Body of pancreas (tissue), 4 donors: ENCODE measurements at regions not wholly inside any gene's neighbourhood (a gene's known extent, or its start where the extent isn't known, plus 50 kb on each side); places are given as distances from the start of the nearest gene placed in this dataset.

Experiments used
- POLR2A ChIP-seq, 3 donors: fragments of 450-650 bp; IDR thresholded peaks; one replicate each; pipeline ENCODE4 v1.6.1; 2016; ENCODE audit warnings: antibody characterized with exemption in 3 of 3, mild to moderate bottlenecking in 2 of 3
- TF ChIP-seq, protein P1 (sequence below), 7 experiments: fragments of 450-650 bp in 4 of 7; fragments of 200-600 bp in 3 of 7; sonication (generic) in 3 of 7; IDR thresholded peaks; one replicate each; pipeline ENCODE4 v1.5.1; 2016 to 2019; ENCODE audit warnings: antibody characterized with exemption in 7 of 7

- TF ChIP-seq, protein P1, sequence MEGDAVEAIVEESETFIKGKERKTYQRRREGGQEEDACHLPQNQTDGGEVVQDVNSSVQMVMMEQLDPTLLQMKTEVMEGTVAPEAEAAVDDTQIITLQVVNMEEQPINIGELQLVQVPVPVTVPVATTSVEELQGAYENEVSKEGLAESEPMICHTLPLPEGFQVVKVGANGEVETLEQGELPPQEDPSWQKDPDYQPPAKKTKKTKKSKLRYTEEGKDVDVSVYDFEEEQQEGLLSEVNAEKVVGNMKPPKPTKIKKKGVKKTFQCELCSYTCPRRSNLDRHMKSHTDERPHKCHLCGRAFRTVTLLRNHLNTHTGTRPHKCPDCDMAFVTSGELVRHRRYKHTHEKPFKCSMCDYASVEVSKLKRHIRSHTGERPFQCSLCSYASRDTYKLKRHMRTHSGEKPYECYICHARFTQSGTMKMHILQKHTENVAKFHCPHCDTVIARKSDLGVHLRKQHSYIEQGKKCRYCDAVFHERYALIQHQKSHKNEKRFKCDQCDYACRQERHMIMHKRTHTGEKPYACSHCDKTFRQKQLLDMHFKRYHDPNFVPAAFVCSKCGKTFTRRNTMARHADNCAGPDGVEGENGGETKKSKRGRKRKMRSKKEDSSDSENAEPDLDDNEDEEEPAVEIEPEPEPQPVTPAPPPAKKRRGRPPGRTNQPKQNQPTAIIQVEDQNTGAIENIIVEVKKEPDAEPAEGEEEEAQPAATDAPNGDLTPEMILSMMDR (IDR thresholded peaks at IDR 0.05): no peak
- TF ChIP-seq POLR2A (IDR thresholded peaks at IDR 0.05): no peak
These were observed 134.8 kb downstream of the BASP1 start for GRCh38 chr5:17352223-17352622.
